Panc1 (cell line): ENCODE measurements at regions not wholly inside any gene's neighbourhood (a gene's known extent, or its start where the extent isn't known, plus 50 kb on each side); places are given as distances from the start of the nearest gene placed in this dataset.

Experiments
- ATAC-seq: fragments of 200-7000 bp; cut with Tn5 transposase; 2 replicates; pipeline ENCODE4 v1.9.1; 2020; ENCODE audit warnings: mild to moderate bottlenecking, moderate library complexity
- BruUV-seq: library from RNA; stranded (reverse); fragments of 400-500 nt; replicated peaks from 2 replicates; lab custom pipeline; 2021; lab: Mats Ljungman, UMichigan
- CTCF ChIA-PET: fragments of 300-600 bp; sonication (Branson Sonifier 250); formaldehyde crosslinking; loops from one replicate; lab custom pipeline; 2022; ENCODE audit warnings: antibody characterized with exemption; lab: Charles Lee
- POLR2A ChIA-PET: fragments of 300-600 bp; sonication (Branson Sonifier 250); formaldehyde crosslinking; loops from one replicate; lab custom pipeline; 2022; ENCODE audit warnings: antibody characterized with exemption; lab: Charles Lee
- DNase-seq: peaks from one replicate; pipeline ENCODE4 v3.0.0-alpha.2; 2010; ENCODE audit warnings: low read depth, low spot score
- H3K27ac ChIP-seq: 2 replicates; pipeline ENCODE4 v1.5.1; 2011; ENCODE audit warnings: mild to moderate bottlenecking, low read length, inconsistent platforms
- H3K27me3 ChIP-seq: fragments of 200-500 bp; sonication (Bioruptor generic); 2 replicates; pipeline ENCODE4 v1.6.0; 2014; ENCODE audit warnings: low read length, inconsistent platforms; ENCODE audit not compliant: control insufficient read depth, insufficient read depth
- H3K36me3 ChIP-seq: fragments of 200-500 bp; sonication (Bioruptor generic); 2 replicates; pipeline ENCODE4 v1.5.1; 2014; ENCODE audit warnings: inconsistent platforms, mild to moderate bottlenecking, low read length, moderate library complexity; ENCODE audit not compliant: control insufficient read depth, insufficient read depth
- H3K4me1 ChIP-seq: 2 replicates; pipeline ENCODE4 v1.5.1; 2011; ENCODE audit warnings: inconsistent platforms, mild to moderate bottlenecking, low read length, moderate library complexity; ENCODE audit not compliant: control insufficient read depth, insufficient read depth
- H3K4me3 ChIP-seq, 2 experiments: 2 replicates each; pipeline ENCODE4 v1.5.1; 2011 to 2012; ENCODE audit warnings: low read depth in 2 of 2, low read length in 2 of 2, mild to moderate bottlenecking in 2 of 2, inconsistent platforms in 1 of 2, moderate library complexity in 1 of 2
- H3K9me3 ChIP-seq: fragments of 200-500 bp; sonication (Bioruptor generic); 2 replicates; pipeline ENCODE4 v1.5.1; 2014; ENCODE audit warnings: low read depth, mild to moderate bottlenecking, inconsistent platforms, low read length, moderate library complexity; ENCODE audit not compliant: control insufficient read depth, insufficient read depth
- POLR2AphosphoS5 ChIP-seq: IDR thresholded peaks from 2 replicates; pipeline ENCODE4 v1.6.1; 2012; ENCODE audit warnings: mild to moderate bottlenecking, low read depth, low read length, moderate library complexity
- SIN3A ChIP-seq: IDR thresholded peaks from 2 replicates; pipeline ENCODE4 v1.6.1; 2012; ENCODE audit warnings: low read depth, mild to moderate bottlenecking, low read length, moderate library complexity, borderline replicate concordance; ENCODE audit not compliant: insufficient read depth
- TCF7L2 ChIP-seq: IDR thresholded peaks from 2 replicates; pipeline ENCODE4 v1.6.1; 2011; ENCODE audit warnings: mild to moderate bottlenecking, low read depth, low read length, inconsistent platforms
- in situ Hi-C: cut with HindIII; loops from 2 replicates; pipeline ENCODE4 v1.10.0; 2016; ENCODE audit warnings: low sequenced_read_pairs, low pct_unique_long_range_greater_than_20kb
- intact Hi-C: fragments of 100-400 bp; cut with micrococcal nuclease; formaldehyde crosslinking; loops from one replicate; pipeline ENCODE4 v1.10.0; 2022; ENCODE audit not compliant: unreplicated experiment
- TF ChIP-seq, protein P1 (sequence below): fragments of 450-650 bp; IDR thresholded peaks from 2 replicates; pipeline ENCODE4 v1.5.1; 2017; ENCODE audit warnings: mild to moderate bottlenecking
- TF ChIP-seq, protein P2 (sequence below), 2 experiments: IDR thresholded peaks; 2 replicates each; pipeline ENCODE4 v1.6.1; 2011 to 2012; ENCODE audit warnings: low read depth in 2 of 2, control low read depth in 1 of 2, low read length in 1 of 2, mild to moderate bottlenecking in 1 of 2, moderate library complexity in 1 of 2; ENCODE audit not compliant: insufficient read depth in 1 of 2

DNA sequence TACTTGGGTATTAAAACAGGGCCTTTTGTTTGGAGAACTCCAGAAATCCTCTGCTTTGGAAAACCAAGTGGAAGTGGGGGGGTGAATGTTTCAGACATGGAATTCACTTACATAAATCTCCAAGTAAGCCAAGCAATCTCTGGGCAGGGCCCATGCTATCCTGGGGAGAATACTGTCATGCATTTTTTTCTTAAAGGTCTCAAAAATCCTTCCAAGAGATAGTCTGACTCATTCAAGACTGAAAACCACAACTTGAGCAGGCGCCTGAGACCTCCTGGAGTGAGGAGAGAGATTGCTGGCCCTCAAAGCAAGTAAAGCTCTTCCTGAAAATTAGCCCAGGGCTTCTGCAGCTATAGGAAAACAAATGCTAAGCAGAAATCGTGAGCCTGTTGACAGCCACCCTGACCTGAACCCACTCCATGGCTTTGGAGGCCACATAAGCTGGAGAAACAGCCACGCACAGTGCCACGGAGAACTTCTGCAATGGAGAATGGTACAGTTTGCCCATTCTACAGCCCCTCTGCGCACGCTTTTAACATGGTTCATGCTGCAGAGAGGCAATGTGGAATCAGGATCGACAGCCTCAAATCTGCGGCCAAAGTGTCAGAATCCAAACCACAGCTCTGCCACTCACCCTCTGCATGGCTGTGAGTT, 203.1 kb upstream of the AUTS2 start:
- Histone ChIP-seq H3K36me3 (no peaks in the 10 kb centered on the region), H3K4me3 (no peak overlapping the region), H3K27me3 (no peaks in the 10 kb centered on the region), H3K4me1 (no peaks in the 10 kb centered on the region), H3K27ac (no peak overlapping the region), H3K9me3 (no peaks in the 10 kb centered on the region)
- ChIA-PET POLR2A (no interaction called here), CTCF (no interaction called here)
- in situ Hi-C loops (no loop called here), intact Hi-C loops (no loop called here)
- DNase-seq (no peak), ATAC-seq (no peak)
- BruUV-seq: no TSS peak
- TF ChIP-seq POLR2AphosphoS5: no peak
- TF ChIP-seq, protein P1, sequence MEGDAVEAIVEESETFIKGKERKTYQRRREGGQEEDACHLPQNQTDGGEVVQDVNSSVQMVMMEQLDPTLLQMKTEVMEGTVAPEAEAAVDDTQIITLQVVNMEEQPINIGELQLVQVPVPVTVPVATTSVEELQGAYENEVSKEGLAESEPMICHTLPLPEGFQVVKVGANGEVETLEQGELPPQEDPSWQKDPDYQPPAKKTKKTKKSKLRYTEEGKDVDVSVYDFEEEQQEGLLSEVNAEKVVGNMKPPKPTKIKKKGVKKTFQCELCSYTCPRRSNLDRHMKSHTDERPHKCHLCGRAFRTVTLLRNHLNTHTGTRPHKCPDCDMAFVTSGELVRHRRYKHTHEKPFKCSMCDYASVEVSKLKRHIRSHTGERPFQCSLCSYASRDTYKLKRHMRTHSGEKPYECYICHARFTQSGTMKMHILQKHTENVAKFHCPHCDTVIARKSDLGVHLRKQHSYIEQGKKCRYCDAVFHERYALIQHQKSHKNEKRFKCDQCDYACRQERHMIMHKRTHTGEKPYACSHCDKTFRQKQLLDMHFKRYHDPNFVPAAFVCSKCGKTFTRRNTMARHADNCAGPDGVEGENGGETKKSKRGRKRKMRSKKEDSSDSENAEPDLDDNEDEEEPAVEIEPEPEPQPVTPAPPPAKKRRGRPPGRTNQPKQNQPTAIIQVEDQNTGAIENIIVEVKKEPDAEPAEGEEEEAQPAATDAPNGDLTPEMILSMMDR: no peak
- no peak for TF ChIP-seq SIN3A
- TF ChIP-seq, protein P2, sequence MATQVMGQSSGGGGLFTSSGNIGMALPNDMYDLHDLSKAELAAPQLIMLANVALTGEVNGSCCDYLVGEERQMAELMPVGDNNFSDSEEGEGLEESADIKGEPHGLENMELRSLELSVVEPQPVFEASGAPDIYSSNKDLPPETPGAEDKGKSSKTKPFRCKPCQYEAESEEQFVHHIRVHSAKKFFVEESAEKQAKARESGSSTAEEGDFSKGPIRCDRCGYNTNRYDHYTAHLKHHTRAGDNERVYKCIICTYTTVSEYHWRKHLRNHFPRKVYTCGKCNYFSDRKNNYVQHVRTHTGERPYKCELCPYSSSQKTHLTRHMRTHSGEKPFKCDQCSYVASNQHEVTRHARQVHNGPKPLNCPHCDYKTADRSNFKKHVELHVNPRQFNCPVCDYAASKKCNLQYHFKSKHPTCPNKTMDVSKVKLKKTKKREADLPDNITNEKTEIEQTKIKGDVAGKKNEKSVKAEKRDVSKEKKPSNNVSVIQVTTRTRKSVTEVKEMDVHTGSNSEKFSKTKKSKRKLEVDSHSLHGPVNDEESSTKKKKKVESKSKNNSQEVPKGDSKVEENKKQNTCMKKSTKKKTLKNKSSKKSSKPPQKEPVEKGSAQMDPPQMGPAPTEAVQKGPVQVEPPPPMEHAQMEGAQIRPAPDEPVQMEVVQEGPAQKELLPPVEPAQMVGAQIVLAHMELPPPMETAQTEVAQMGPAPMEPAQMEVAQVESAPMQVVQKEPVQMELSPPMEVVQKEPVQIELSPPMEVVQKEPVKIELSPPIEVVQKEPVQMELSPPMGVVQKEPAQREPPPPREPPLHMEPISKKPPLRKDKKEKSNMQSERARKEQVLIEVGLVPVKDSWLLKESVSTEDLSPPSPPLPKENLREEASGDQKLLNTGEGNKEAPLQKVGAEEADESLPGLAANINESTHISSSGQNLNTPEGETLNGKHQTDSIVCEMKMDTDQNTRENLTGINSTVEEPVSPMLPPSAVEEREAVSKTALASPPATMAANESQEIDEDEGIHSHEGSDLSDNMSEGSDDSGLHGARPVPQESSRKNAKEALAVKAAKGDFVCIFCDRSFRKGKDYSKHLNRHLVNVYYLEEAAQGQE (IDR thresholded peaks at IDR 0.05; ENCODE audit: insufficient read depth in 1 of 2, low read depth in 2 of 2, low read length in 1 of 2): no peak
- TF ChIP-seq TCF7L2: no peak

DNA sequence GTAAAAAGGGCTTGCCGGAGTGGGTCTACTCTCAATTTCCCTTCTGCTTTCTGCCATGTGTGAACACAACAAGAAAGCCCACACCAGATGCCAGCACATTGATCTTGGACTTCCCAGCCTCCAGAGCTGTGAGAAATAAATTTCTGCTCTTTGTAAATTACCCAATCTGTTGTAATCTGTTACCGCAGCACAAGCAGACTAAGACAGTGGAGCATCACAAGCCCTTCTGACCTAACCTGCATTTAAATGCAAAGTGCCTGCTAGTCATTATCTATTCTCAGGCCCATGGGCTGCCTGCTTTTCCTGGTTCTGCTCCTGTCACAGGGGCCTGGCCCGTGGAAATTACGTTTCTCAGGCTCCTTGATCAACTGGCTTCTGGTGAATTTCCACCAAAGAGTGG, 199.3 kb upstream of the AUTS2 start:
- in situ Hi-C loops (no loop called here), intact Hi-C loops (no loop called here)
- Histone ChIP-seq H3K27ac (no peak overlapping the region), H3K4me1 (no peaks in the 10 kb centered on the region), H3K27me3 (no peaks in the 10 kb centered on the region), H3K9me3 (no peaks in the 10 kb centered on the region), H3K36me3 (no peaks in the 10 kb centered on the region), H3K4me3 (no peak overlapping the region)
- ATAC-seq (no peak), DNase-seq (no peak)
- CTCF ChIA-PET: no interaction called here
- TF ChIP-seq, protein P1: no peak
- TF ChIP-seq TCF7L2: no peak
- TF ChIP-seq POLR2AphosphoS5: no peak
- TF ChIP-seq, protein P2 (IDR thresholded peaks at IDR 0.05; ENCODE audit: insufficient read depth in 1 of 2, low read depth in 2 of 2, low read length in 1 of 2): no peak
- no peak for TF ChIP-seq SIN3A
- POLR2A ChIA-PET: no interaction called here
- BruUV-seq: no TSS peak
